H1 (cell line): ENCODE measurements at regions not wholly inside any gene's neighbourhood (a gene's known extent, or its start where the extent isn't known, plus 50 kb on each side); places are given as distances from the start of the nearest gene placed in this dataset.

Source experiments
- BACH1 ChIP-seq: IDR thresholded peaks from 2 replicates; pipeline ENCODE4 v1.6.1; 2012; ENCODE audit warnings: low read length, improper control_type of control experiment
- EZH2 ChIP-seq: fragments of 200-600 bp; sonication (generic); IDR thresholded peaks from 2 replicates; pipeline ENCODE4 v1.7.1; 2012; ENCODE audit warnings: low read depth, mild to moderate bottlenecking, moderate library complexity, low read length, inconsistent platforms; ENCODE audit not compliant: severe bottlenecking
- KDM5A ChIP-seq: fragments of 200-600 bp; IDR thresholded peaks from 2 replicates; pipeline ENCODE4 v1.7.1; 2012; ENCODE audit warnings: mild to moderate bottlenecking, low read length, inconsistent platforms, mixed read lengths
- RBBP5 ChIP-seq: IDR thresholded peaks from 2 replicates; pipeline ENCODE4 v1.7.1; 2012; ENCODE audit warnings: low read depth, mild to moderate bottlenecking, inconsistent platforms, low read length, moderate library complexity, borderline replicate concordance
- RFX5 ChIP-seq: IDR thresholded peaks from 2 replicates; pipeline ENCODE4 v1.6.1; 2011; ENCODE audit warnings: low read depth, low read length, improper control_type of control experiment, borderline replicate concordance
- SIN3A ChIP-seq, 2 experiments: IDR thresholded peaks in 1 of 2; conservative IDR thresholded peaks in 1 of 2; 2 replicates each; pipeline ENCODE4 v1.6.1; 2011 to 2012; ENCODE audit warnings: low read length in 2 of 2, improper control_type of control experiment in 1 of 2, low read depth in 1 of 2, mild to moderate bottlenecking in 1 of 2
- SRF ChIP-seq: IDR thresholded peaks from 2 replicates; pipeline ENCODE4 v1.6.1; 2011; ENCODE audit warnings: mild to moderate bottlenecking, low read depth, low read length, moderate library complexity

DNA sequence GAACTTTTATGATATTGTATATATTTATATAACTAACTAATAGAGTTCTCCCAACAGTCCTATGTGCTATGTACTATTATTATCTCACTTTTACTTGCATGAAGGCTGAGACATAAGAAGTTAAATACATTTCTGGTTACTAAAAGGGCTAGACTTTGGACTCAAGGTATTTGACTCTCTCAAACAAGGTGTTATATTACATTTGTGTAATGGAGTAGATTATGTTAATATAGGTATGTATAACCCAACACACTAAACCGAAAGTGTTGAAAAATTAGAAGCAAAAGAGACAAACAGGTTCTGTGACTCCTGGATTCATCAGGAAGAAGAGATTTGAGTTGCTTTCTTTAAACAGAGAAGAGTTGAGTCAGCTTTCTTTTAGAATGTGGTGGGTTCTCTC lies 733.6 kb upstream of the ZEB2 start (continued):
- TF ChIP-seq RBBP5 (no peak), EZH2 (no peak), RFX5 (no peak), BACH1 (no peak), SIN3A (conservative IDR thresholded peaks at IDR 0.05 in 1 of 2, IDR thresholded peaks at IDR 0.05 in 1 of 2; ENCODE audit: low read depth in 1 of 2, low read length in 2 of 2) (no peak), SRF (no peak), KDM5A (no peak)
